ENCODE measurements at regions not wholly inside any gene's neighbourhood (a gene's known extent, or its start where the extent isn't known, plus 50 kb on each side); places are given as distances from the start of the nearest gene placed in this dataset.
A peak's percentile ranks its signal among the peaks of the same experiment; 100 is the strongest.
"Not testable (repeated sequence)": the region's sequence is repeated elsewhere in the genome, so short reads cannot be mapped to it uniquely, and the experiment has no call there.

DNA sequence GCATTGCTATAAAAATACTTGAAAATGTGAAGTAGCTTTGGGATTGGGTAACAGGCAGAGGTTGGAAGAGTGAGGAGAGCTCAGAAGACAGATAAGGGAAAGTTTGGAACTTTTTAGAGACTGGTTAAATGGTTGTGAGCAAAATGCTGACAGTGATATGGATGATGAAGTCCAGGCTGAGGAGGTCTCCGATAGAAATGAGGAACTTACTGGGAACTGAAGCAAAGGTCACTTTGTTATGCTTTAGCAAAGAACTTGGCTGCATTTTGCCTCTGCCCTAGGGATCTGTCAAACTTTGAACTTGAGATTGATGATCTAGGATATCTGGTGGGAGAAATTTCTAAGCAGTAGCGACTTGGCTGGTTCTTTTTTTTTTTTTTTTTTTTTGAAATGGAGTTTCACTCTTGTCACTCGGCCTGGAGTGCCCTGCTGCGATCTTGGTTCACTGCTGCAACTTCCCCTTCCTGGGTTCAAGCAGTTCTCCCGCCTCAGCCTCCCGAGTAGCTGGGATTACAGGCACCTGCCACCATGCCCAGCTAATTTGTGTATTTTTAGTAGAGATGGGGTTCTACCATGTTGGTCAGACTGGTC, 998.9 kb downstream of the TLE1 start:
- no peak for DNase-seq

DNA sequence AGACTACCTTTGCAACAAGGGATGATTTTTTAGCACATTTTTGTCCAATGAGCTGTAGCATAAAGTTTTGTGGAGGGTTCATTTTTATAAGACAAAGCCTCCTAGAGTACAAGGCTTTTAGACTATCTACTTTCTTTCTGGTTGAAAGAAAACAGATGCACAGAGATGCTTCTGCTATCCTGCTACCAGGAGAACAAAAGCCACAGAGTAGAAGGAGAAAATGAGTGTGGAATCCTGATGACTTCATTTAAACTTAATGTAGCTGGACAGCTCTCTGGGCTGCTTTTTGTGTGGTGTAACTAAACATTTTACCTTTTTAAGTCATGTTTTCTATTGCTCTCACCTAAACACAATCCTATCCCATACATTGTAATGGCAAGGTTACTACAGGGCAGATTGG, 1009.4 kb downstream of the TLE1 start:
- DNase-seq, result no peak

DNA sequence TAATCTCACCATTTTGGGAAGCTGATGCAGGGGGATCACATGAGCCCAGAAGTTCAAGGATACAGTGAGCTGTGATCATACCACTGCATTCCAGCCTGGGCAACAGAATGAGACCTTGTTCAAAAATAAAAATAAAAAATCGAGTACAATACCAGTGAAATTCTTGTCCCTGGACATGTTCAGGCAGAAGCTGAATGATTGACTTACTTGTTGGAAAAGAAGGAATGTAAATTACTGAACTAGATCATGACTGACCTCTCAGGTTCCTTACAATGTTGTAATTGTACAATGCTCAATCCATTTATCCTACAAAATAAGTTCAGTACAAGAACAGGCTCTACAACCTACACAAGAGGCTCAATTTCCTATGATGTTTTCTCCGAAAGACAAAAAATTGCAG, 1010.4 kb downstream of the TLE1 start:
- no peak for DNase-seq

DNA sequence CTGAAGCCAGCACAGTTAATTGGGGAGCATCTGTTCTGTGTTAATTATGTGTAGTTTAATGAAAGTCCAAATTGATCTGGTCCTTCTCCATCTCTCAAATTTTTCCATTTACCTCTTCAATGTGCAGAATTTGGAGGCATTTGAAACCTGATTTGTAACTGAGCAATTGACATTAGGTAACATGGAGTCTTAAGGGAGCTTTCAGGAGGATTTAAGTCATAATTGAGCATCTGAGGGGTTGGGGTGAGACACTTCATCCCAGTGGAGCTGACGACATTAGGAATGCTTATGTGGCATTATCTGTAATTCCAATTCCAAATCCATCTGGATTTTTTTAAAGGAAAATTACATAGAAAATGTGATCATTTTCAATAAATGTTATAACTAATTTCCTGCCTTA, 1015.9 kb downstream of the TLE1 start:
- DNase-seq, result no peak

DNA sequence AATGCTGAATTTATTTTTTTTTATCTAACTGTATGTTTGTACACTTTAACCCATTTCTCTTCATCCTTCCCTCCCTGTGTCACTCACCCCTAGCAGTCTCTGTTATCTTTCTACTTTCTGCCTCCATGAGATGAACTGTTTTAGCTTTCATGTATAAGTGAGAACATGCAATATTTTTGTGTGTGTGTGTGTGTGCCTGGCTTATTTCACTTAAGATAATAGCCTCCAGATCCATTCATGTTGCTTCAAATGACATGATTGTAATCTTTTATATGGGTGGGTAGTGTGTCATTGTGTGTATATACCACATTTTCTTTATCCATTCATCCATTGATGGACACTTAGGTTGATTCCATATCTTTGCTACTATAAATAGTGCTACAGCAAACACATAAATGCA, 1023.9 kb downstream of the TLE1 start:
- no peak for DNase-seq

DNA sequence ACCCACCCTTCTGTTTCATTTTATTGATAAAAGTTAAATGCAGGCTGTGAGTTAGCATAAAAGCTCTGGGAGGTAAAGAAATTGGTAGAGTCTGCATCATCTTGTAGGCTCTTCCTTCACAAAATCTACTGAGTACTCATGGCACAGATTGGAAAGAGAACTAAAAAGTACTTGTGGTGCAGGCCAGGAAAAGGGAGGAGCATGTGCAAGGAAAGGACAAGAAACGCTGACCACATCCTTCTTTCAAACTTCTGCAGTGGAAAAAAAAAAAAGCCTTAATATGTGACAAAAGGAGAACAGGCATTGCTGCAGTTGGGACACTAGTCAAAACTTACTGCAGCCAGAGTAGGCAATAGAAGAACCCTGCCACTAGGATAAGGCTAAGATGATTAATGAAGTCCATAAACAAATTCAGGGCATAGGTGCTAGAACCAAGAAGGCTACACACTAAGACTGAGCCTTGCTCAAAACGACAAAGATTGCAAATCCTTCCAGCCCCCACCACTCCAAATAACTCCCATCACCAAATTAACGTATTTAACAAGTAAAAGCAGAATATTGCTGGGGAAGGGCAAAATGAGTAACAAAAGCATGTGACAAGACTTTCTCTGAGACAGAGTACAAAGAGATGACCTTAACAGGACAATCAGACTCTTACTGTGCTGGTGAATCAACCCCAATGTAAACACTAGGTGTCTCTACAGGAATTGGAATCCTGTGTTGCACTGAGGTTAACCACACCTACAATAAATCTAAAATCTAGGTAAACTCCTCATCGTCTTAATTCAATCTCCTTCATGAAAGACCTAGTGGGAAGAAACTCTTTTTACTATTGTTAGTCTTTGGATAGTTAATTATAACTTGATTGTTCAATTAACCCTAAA, 1024.8 kb downstream of the TLE1 start:
- DNase-seq, result no peak

DNA sequence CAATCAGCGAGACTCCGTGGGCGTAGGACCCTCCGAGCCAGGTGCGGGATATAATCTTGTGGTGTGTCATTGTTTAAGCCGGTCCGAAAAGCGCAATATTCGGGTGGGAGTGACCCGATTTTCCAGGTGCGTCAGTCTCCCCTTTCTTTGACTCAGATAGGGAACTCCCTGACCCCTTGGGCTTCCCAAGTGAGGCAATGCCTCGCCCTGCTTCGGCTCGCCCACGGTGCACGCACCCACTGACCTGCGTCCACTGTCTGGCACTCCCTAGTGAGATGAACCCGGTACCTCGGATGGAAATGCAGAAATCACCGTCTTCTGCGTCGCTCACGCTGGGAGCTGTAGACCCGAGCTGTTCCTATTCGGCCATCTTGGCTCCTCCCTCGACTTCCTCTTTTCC, 1029.6 kb downstream of the TLE1 start:
- not testable (repeated sequence) for DNase-seq

DNA sequence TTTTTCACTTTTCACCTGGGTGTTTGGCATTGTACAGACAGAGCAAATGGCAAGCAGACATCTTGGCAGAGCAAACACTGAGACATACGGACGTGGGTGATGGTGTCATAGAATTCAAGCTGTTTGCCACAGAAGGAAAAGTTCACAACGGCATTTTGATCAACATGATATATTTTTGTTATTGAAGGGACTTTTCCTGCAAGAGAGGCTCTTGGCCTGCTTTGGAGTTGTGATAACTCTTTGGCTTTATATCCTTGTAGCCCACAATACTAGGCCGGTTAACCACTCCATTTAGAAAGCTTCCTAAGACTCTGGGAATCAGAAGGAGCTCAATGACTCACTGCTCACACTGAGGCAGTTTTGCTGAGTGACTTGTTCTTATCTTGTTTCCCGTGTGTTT, 1038.3 kb downstream of the TLE1 start:
- DNase-seq, result peak in 1 of 2 experiments; percentile 26

DNA sequence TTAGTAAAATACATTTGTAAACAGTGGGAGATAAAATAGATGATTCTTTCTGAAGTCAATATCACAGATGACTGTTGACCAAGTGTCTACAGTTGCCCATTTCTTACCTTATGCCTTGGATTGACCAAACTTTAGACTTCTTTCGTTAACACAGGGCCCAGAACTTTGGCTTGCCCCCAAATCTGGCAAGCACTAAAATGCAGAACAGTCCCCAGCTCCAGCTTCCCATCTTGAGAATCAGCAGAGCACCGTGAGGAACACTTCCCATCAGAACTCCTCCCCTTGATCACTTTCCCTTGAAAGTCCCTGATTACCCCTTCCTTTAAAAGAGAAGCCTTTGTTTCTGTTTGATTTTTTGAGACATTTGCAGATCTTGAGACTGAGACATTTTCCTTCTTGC, 1039.9 kb downstream of the TLE1 start:
- no peak for DNase-seq

DNA sequence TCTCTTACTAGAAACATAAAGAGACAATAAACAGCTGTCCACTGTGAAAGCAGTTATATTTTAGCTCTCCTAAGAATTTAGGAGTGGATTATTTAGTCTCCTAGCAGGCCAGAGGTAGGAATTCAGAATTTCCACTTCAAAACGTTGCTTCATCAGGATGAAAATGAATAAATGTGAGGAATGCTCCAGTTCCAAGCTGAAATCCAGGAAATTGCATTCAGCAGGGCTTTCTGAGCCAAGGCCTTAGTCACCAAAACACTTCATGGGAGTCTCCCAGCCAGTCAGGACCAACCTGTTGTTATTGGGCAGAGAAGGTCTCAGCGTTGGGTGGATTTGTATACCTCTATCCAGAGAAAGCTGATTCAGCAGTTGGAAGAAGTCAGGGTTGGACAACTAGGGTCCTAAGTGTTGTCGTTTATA, 1040.3 kb downstream of the TLE1 start:
- DNase-seq, result no peak

DNA sequence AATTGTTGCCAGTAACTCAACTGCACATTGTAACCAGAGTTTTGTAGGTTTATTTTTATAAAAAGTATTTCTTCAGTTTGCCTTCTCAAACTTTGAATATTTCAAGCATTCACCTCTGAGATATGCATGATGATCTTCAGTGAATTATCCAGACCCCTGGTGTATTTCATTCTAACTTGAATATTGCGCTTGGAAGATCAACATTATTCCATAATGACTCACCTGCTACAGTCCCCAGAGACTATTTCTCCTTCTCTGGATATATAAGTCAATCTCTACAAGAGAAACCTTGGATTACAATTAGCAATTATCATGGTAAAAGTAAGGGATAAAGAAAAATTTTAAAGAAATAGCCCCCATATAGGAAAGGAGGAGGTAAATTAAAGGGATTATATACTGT, 1041.0 kb downstream of the TLE1 start:
- DNase-seq, result no peak

DNA sequence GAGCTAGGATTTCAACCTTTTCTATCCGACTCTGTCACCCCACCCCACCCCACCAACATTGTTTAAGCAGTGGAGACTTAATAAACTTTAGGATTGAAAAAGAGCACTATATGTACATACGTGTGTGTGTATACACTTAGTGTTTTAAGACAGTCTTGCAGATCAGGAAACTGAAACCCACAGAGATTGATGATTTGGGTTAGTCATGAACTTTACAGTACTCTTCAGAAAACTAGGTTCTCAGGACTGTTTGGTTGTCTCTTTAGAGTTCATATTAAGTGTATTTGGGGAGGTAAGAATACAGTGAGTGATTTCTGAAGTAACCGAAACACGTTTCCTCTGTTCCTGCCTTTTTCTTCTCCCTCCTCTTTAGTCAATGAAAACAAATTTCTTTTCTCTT, 1043.1 kb downstream of the TLE1 start:
- no peak for DNase-seq

DNA sequence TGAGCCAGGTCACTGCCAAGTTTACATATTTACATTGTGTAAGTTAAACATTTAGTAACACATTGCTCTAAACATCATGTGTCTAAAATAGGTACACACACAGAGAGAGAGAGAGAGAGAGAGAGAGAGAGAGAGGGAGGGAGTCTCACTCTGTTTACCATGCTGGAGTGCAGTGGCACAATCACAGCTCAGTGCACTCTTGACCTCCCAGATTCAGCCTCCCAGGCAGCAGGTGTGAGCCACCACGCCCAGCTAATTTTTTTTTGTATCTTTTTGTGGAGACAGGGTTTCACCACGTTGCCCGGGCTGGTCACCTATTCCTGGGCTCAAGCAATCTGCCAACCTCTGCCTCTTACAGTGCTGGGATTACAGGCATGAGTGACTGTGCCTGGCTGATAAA, 1045.3 kb downstream of the TLE1 start:
- no peak for DNase-seq

DNA sequence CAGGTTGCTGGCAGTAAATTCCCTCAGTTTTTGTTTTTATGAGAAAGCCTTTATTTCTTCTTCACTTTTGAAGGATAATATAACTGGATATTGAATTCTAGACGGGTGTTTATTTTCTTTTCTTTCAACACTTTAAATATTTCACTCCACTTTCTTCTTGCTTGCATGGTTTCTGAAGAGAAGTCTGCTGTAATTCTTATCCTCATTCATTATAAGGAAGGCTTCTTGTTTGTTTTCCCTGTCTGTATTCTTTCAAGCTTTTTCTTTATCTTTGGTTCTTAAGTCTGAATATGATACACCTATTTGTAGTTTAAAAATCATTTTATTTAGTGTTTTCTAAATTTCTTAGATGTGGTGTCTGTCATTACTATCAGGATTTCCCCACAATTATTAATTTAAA, 1054.3 kb downstream of the TLE1 start:
- DNase-seq, result no peak

DNA sequence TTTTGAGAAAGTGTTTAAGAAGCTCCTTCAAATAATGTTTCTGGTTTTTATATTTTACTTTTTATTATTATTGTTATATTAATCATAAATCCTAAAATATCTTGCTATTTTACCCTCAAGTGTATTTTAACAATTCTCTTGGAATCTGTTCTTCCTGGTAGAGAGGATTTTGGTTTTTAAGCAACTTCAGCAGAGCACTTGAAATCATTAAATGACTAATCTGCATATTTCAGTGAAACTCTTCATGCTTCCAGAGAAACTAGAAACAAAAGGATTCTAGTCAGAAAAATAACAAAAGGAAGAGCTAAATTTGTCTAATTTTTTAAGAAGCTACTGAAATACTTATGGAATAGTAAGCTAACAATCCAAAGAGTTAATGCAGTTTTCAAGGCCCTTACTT, 1057.3 kb downstream of the TLE1 start:
- no peak for DNase-seq

DNA sequence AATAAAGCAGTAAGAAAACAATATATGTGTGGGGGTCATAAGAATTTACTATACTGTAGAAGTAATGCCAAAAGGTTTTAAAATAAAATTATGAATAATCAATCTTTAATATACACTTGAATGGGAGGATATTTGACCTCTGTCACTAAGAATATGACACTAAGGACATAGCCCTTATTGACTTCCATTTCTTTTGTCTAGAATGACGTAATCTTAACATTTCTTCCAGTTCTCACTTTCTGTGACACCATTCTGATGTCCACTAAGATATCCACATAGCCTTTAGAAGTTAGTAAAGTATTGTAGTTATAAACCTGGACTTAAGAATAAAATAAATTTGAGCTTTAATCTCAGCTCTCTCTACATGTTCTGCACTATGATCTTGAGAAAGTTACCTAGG, 1050.7 kb downstream of the TLE4 start:
- DNase-seq, result no peak

DNA sequence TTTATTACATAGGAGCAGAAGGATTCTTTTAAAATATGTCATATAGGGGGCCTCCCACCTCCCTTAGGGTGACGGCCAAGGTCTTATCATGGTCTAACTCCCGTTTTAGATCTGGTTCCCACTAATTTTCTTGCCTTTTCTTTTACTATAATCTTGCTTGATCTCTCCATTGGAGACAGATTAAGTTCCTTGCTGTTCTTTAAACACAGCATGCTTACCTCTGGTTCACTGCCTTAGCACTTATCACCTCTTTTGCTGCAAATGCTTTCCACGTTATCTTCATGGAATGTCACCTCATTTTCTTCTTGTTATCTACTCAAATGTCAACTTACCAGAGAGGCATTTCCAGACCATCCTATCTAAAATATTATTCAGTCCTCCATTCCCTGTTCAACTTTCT, 1047.6 kb downstream of the TLE4 start:
- no peak for DNase-seq

DNA sequence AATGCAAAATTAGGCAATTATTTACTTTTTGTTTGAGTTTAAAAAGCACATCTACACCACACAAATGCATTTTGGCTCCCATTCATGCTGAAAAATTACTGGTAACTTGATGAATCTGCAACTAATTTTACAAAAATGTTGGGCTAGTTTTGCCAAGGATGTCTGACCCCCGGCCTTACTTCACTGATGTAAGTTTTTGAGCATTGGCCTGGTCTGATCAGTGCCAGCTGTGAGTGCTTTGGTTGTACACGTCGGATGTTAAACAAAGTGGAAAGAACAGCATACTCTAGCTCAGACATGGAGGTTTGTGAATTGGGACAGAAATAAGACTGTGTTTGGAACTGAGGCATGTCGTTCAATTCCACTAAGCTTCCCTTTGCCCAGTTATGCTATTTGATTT, 1044.2 kb downstream of the TLE4 start:
- DNase-seq, result no peak

DNA sequence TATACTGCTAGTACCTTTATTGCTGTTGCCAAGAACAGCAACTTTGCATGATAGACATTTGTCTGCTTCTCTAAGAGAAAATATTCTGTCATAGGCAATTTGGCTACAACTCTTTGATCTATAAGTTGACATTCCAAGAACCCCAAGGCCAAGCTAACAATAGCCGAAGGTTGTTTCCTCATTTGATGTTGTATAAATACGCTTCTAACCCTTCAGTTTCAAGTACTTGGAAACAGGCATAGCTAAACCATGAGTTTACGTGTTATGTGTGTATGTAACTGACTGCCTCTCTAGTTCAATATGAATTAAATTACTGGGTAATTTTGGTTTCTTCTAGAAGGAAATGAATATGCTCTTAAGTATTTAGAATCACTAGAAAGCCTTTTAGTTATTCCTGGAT, 1034.0 kb downstream of the TLE4 start:
- DNase-seq, result no peak

DNA sequence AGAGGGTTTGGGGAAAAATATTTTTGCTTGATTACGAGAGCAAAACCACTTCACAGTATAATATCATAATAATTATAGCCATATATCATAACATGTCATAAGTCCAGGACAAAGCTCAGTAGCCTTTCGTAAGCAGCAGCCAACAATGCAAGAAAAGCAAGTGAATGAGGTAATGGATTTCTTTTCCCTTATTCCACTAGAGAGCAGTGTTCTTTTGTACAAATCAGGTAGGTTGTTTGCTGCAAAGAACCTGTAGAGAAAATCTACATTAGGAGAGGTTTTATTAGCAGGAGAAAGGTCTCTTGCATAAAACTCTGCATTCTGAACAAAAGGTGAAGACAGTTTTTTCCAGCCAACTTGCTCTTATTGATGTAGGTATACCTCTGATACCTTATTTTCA, 1033.4 kb downstream of the TLE4 start:
- DNase-seq, result no peak

DNA sequence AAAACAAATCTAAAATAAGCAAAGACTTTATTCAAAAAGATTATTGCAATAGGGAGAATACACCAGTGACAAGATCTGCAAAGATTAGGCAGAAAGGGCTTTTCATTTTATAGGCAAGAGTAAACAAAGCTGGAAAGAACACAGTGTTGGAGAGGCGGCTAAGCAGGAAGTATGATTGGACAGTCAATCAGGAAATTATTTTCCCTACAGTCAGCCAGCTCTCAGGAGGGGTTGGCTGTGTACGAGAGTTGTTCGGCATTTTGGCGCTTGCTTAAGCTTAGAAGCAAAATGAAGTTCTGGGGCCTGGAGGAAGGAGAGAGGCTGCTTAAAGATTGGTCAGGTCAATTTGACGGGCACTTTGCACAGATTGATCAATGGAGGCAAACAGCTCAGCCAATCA, 1030.5 kb downstream of the TLE4 start:
- no peak for DNase-seq

DNA sequence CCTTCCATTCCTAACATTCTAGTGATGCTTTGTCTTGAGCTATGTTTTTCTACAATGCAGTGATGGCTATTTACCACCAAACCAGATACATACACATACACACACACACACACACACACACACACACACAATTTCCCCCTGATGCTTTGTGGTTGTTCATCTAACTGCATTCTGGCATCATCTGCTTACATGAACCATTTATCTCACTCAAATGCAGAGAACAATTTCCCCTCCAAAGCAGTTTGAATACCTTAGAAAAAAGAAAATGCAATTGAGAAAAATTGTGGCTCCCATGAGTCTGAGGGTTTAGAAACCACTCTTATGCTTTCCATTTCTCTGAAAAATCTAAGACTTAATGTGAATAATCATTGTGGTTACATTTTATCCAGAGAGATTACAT, 1024.8 kb downstream of the TLE4 start:
- no peak for DNase-seq

DNA sequence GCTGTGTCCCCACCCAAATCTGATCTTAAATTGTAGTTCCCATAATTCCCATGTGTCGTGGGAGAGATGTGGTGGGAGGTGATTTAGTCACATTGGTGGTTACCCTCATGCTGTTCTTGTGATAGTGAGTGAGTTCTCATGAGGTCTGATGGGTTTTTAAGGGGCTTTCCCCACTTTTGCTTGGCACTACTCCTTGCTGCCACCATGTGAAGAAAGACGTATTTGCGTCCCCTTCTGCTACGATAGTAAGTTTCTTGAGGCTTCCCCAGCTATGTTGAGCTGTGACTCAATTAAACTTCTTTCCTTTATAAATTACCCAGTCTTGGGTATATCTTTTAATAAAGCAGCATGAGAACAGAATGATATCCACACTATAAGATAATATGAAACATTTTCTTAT, 1023.4 kb downstream of the TLE4 start:
- DNase-seq, result no peak

DNA sequence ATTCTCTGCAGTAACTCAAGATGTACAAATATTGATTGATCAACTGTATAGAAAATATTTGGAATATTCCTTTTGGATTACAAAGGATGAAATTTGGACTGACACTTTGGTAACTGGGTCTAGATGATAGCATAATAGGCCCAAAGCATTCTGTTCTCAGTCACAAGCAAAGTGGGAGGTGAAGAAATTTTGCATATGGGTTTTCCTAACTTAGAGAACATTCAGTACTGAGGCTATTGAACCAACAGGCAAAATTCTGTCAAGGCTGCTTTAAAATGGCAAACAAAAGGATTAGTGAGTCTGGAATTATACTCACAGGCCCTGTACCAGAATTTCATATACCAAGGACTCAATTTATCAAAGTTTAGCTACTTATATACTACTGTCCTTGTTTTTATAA, 1020.6 kb downstream of the TLE4 start:
- DNase-seq, result no peak

DNA sequence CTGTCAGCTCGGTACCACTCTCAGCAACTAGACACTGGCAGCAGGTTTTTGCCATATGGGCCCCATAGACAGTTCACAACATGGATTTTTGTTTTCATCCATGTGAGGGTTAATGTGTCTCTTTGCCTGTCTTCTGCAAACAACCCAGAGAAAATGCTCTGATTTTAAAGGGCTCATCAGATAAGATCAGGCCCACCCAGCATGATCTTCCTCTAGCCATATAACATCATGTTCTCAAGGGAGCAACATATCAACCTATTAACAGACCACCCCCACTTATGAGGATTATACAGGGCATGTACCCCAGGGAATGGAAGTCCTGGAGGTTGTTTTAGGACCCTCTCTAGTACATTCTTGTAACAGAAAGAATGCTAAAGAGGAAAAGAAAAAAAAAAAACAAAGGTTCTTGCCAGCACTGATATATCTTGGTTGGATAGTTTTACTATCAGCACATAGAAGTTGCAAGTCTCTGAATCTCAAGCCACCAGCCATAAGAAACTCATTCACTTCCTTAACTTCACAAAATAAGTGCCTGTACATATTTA, 1015.1 kb downstream of the TLE4 start:
- DNase-seq, result no peak
